Hematopoietic multipotent progenitor cell treated with erythropoietin and hydrocortisone succinate and interleukin-3 and kit ligand, for 17 days (in vitro differentiated cells): ENCODE measurements at regions not wholly inside any gene's neighbourhood (a gene's known extent, or its start where the extent isn't known, plus 50 kb on each side); places are given as distances from the start of the nearest gene placed in this dataset.

Source experiments
- DNase-seq: peaks from one replicate; pipeline ENCODE4 v3.0.0-alpha.2; 2015; ENCODE audit warnings: low spot score

GRCh38 chr3:160169139-160169976, 55.9 kb upstream of the C3orf80 start:
- DNase-seq = no peak

DNA sequence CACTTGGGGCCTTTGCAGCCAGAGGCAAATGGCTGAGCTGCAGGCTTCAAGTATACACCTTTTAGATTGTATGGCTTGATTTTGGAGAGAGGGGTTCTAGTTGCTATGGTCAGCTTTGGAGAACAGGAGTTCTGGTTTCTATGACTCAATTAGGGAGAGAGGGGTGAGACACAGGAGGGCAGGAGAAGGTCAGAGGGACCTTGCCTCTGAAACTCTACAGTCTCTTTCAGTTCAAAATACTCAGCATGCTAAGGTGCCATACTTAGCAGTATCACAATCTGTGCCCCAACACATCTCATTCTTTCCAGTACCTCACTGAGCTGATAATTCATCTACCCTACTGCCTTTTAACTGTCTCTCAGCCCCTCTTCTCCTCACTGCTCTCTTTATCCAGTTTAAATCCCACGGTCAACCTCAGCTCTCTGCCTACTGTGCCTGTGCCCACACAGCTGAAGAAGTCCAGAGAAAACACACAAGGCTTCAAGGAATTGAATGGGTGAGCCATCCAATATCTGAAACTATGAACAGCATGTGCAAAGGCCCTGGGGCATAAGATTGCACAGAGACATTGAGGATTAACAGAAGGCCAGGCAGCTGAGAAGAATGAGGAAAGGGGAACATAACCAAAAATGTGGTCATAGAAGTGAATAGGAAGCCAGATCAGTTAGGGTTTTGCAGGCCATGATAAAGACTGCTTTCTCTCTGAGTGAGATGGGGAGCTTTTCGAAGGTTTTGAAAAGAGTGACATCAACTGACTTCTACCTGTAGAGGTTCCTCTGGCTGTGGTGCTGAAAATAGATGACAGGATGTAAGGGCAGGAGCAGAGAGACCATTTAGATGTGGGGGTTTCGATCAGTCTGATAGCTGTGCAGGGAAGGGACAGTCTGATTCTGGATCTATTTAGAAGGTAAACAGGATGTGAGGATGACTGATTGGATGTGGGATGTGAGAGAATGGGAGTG, 54.5 kb upstream of the C3orf80 start:
- no peak for DNase-seq

GRCh38 chr3:160171813-160172212, 53.4 kb upstream of the C3orf80 start:
- no peak for DNase-seq

DNA sequence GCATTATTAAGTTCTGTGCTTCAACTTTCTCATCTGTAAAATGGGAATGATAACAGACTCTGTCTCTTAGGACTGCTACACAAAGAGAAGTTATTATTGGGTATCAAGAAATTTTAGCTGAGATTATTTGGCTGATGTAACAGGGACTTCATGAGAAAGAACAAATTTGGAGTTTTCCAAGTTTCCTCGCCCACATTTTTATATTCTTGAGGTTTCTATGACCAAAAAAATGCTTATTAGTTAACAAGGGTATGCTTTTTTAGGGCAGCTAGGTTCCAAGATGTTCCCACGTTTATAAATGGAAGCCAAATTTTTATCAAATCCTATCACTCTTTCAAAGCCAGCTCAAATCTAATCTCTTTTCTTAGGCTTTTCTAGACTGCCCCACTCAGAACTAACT, 50.6 kb upstream of the C3orf80 start:
- no peak for DNase-seq
